GM12864 (cell line): ENCODE measurements at regions not wholly inside any gene's neighbourhood (a gene's known extent, or its start where the extent isn't known, plus 50 kb on each side); places are given as distances from the start of the nearest gene placed in this dataset.
A peak's percentile ranks its signal among the peaks of the same experiment; 100 is the strongest.
"Not testable (repeated sequence)": the region's sequence is repeated elsewhere in the genome, so short reads cannot be mapped to it uniquely, and the experiment has no call there.

Experiments
- DNase-seq: peaks from one replicate; pipeline ENCODE4 v3.0.0-alpha.2; 2011; ENCODE audit warnings: low read depth
- H3K4me3 ChIP-seq: 2 replicates; pipeline ENCODE4 v1.5.1; 2011; ENCODE audit warnings: mild to moderate bottlenecking, low read depth, low read length, control low read depth
- TF ChIP-seq, protein P1 (sequence below): IDR thresholded peaks from 2 replicates; pipeline ENCODE4 v1.5.1; 2011; ENCODE audit warnings: low read depth, mild to moderate bottlenecking, moderate library complexity, low read length, control low read depth, inconsistent platforms; ENCODE audit errors: missing control alignments

DNA sequence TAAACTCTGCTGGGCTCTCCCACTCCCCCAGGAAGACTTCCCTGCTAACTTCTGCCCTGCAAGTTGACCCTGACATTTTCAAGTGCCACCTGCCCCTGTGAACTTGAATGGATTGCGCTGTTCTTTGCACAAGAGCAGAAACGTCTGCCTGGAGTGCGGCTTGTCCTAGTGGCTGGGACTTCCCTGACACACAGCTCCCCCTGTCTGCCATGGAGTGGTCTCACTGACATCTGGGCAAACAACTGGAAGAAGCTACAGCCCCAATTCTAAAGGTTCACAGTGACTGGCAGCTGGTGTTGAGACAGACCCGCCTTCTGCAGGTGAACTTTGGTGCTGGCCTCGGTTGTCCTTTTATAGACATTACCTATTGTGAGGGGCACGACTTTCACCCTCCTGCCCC is 138.7 kb downstream of the KLRB1 start:
- not testable (repeated sequence) for DNase-seq, H3K4me3 ChIP-seq
- TF ChIP-seq, protein P1, sequence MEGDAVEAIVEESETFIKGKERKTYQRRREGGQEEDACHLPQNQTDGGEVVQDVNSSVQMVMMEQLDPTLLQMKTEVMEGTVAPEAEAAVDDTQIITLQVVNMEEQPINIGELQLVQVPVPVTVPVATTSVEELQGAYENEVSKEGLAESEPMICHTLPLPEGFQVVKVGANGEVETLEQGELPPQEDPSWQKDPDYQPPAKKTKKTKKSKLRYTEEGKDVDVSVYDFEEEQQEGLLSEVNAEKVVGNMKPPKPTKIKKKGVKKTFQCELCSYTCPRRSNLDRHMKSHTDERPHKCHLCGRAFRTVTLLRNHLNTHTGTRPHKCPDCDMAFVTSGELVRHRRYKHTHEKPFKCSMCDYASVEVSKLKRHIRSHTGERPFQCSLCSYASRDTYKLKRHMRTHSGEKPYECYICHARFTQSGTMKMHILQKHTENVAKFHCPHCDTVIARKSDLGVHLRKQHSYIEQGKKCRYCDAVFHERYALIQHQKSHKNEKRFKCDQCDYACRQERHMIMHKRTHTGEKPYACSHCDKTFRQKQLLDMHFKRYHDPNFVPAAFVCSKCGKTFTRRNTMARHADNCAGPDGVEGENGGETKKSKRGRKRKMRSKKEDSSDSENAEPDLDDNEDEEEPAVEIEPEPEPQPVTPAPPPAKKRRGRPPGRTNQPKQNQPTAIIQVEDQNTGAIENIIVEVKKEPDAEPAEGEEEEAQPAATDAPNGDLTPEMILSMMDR: peak; percentile 47

GRCh38 chr12:9468144-9468543 is 139.6 kb downstream of the KLRB1 start:
- not testable (repeated sequence) for H3K4me3 ChIP-seq, DNase-seq

DNA sequence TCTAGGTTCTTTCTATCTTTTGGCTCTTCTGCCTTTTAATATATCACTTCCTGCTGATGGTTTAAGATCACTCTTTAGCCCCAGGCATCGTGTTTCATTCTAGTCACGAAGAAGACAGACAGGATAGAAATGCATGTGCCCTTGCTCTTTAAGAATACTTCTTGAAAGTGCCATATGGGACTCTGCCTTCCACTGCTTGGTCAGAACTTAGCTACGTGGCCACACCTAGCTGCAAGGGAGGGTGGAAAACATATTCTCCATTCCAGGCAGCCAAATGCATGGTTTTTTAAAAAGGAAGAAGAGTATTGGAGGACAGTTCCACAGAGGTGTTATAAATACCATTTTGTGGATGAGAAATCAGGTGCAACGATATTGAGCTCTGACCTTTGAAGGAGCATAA is 143.3 kb downstream of the KLRB1 start:
- H3K4me3 ChIP-seq: no peak overlapping the region
- no peak for DNase-seq
- TF ChIP-seq, protein P1: no peak

GRCh38 chr12:9455516-9455915 is 152.2 kb downstream of the KLRB1 start:
- DNase-seq, H3K4me3 ChIP-seq: not testable (repeated sequence)

GRCh38 chr12:9454021-9454420 is 153.7 kb downstream of the KLRB1 start:
- not testable (repeated sequence) for H3K4me3 ChIP-seq, DNase-seq

GRCh38 chr12:9450127-9450567 is 157.6 kb downstream of the KLRB1 start:
- not testable (repeated sequence) for H3K4me3 ChIP-seq, DNase-seq

GRCh38 chr12:9449657-9450126 is 158.0 kb downstream of the KLRB1 start:
- not testable (repeated sequence) for DNase-seq, H3K4me3 ChIP-seq

- no peak overlapping the region; the same call in 1 of the 2 replicates for H3K4me3 ChIP-seq
- TF ChIP-seq, protein P1: no peak
- no peak for DNase-seq
These were observed 158.5 kb downstream of the KLRB1 start for GRCh38 chr12:9449181-9449580.

GRCh38 chr12:9448648-9449047 is 159.1 kb downstream of the KLRB1 start:
- not testable (repeated sequence) for DNase-seq
- peak overlapping the region; percentile 74 for H3K4me3 ChIP-seq

- DNase-seq: peak; percentile 60
- H3K4me3 ChIP-seq: peak overlapping the region; percentile 74
These were observed 159.7 kb downstream of the KLRB1 start for GRCh38 chr12:9447791-9448614.

DNA sequence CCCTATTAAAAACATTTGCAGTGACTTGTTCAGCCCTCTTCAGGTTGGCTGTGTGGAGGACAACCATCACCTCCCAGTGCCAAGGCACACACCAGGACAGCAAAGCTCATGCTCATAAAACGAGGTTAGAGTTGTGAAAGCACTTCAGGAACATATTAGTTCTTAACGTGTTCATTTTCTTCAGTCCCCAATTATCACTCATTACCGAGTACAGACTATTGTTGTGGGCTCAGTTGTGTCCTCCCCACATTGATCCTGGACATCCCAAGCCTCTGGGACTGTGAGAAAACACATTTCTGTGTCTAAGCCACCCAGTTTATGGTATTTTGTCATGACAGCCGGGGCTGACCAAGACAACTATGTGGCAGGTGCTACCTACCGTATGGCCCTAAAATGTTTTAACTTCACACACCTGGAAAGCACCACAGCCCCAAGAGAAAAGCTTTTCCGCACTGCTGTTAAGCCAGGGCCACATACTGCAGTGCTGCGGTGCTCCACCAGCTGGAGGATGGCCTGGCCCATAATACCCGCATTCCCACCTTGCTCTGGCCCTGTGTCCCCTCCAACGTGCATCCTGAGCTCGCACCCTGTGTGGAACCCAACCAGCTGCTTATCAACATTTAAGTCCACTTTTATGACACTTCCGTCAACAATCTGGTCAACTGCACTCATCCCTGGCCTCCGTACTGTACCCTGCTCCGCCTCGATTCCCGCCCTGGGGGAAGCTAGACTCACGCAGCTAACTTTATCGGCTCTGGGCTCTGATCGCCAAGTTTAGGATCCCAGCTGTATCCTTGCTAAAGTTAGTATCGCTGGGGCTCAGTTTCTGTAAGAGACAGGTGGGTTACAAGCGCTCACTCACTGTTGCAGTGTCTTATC is 160.6 kb downstream of the KLRB1 start:
- peak overlapping the region; percentile 74 for H3K4me3 ChIP-seq
- DNase-seq: not testable (repeated sequence)

DNA sequence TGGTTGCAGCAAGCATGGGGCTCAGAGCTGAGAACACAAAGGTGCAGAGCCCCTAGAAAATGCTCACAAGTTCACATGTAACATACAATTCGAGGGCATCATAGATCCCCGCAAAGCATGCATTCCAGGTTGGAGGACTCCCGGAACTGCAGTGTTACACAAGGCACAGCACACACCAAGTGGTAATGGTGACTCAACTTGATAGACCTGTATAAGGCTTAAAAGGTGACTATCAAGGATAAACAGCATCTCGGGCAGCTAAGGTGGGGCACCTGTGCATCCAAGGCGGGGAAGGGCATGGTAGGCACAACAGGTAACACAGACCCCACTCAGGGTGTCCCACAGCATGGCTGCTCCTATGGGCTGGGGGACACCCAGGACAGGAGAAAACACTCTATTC is 167.3 kb downstream of the KLRB1 start:
- not testable (repeated sequence) for DNase-seq, H3K4me3 ChIP-seq

- not testable (repeated sequence) for DNase-seq, H3K4me3 ChIP-seq
These were observed 172.0 kb downstream of the KLRB1 start for GRCh38 chr12:9435682-9436081.

GRCh38 chr12:9430385-9430784 is 177.3 kb downstream of the KLRB1 start:
- not testable (repeated sequence) for H3K4me3 ChIP-seq, DNase-seq

- H3K4me3 ChIP-seq, DNase-seq: not testable (repeated sequence)
These were observed 178.9 kb downstream of the KLRB1 start for GRCh38 chr12:9428856-9429255.
